Skin epidermis (tissue), 12 donors: ENCODE measurements at regions not wholly inside any gene's neighbourhood (a gene's known extent, or its start where the extent isn't known, plus 50 kb on each side); places are given as distances from the start of the nearest gene placed in this dataset.
A peak's percentile ranks its signal among the peaks of the same experiment; 100 is the strongest.
"Not testable (repeated sequence)": the region's sequence is repeated elsewhere in the genome, so short reads cannot be mapped to it uniquely, and the experiment has no call there.

Experiments
- H3K27ac ChIP-seq, 21 experiments: fragments of 200-600 bp; sonication (generic) in 11 of 21; one replicate each; pipeline ENCODE4 v1.5.0; 2020; ENCODE audit warnings: mild to moderate bottlenecking in 3 of 21, inconsistent platforms in 2 of 21, moderate library complexity in 2 of 21
- H3K4me3 ChIP-seq, 7 experiments: fragments of 200-600 bp; sonication (generic) in 2 of 7; one replicate each; pipeline ENCODE4 v1.5.0; 2020; ENCODE audit warnings: inconsistent platforms in 2 of 7, mild to moderate bottlenecking in 2 of 7, moderate library complexity in 1 of 7

- Histone ChIP-seq H3K27ac (no peak overlapping the region), H3K4me3 (no peak overlapping the region)
Measured at GRCh38 chr5:174953871-174954270, 229.5 kb downstream of the MSX2 start.

GRCh38 chr5:174951151-174951780, 226.9 kb downstream of the MSX2 start:
- Histone ChIP-seq H3K27ac (no peak overlapping the region), H3K4me3 (no peak overlapping the region)

- Histone ChIP-seq H3K4me3 (no peak overlapping the region), H3K27ac (no peak overlapping the region)
Measured at GRCh38 chr5:174947548-174947947, 223.2 kb downstream of the MSX2 start.

GRCh38 chr5:174945853-174946252, 221.5 kb downstream of the MSX2 start:
- Histone ChIP-seq H3K4me3 (no peak overlapping the region), H3K27ac (no peak overlapping the region)

- H3K27ac ChIP-seq, result no peak overlapping the region
- no peak overlapping the region for H3K4me3 ChIP-seq
Measured at GRCh38 chr5:174943785-174944184, 219.4 kb downstream of the MSX2 start.

GRCh38 chr5:174943002-174943401, 218.6 kb downstream of the MSX2 start:
- not testable (repeated sequence) for H3K27ac ChIP-seq, H3K4me3 ChIP-seq

- Histone ChIP-seq H3K27ac (no peak overlapping the region), H3K4me3 (no peak overlapping the region)
Measured at GRCh38 chr5:174937201-174938123, 213.1 kb downstream of the MSX2 start.

- no peak overlapping the region for H3K27ac ChIP-seq
- no peak overlapping the region for H3K4me3 ChIP-seq
Measured at GRCh38 chr5:174935854-174936474, 211.6 kb downstream of the MSX2 start.

- not testable (repeated sequence) for H3K4me3 ChIP-seq, H3K27ac ChIP-seq
Measured at GRCh38 chr5:174931033-174931432, 206.7 kb downstream of the MSX2 start.

GRCh38 chr5:174925586-174925985, 201.2 kb downstream of the MSX2 start:
- H3K27ac ChIP-seq, result no peak overlapping the region
- no peak overlapping the region for H3K4me3 ChIP-seq

GRCh38 chr5:174922955-174923354, 198.6 kb downstream of the MSX2 start:
- H3K4me3 ChIP-seq, result no peak overlapping the region
- no peak overlapping the region for H3K27ac ChIP-seq

- H3K27ac ChIP-seq, result peak overlapping the region in 1 of 21 experiments; percentile 8
Measured at GRCh38 chr5:174920906-174921550, 196.6 kb downstream of the MSX2 start.

GRCh38 chr5:174919351-174919750, 195.0 kb downstream of the MSX2 start:
- Histone ChIP-seq H3K27ac (no peak overlapping the region), H3K4me3 (no peak overlapping the region)

More at GRCh38 chr5:174920906-174921550, 196.6 kb downstream of the MSX2 start:
- no peak overlapping the region for H3K4me3 ChIP-seq

- H3K27ac ChIP-seq, result no peak overlapping the region
- no peak overlapping the region for H3K4me3 ChIP-seq
Measured at GRCh38 chr5:174918655-174919054, 194.3 kb downstream of the MSX2 start.

- H3K4me3 ChIP-seq, result no peak overlapping the region
- H3K27ac ChIP-seq, result no peak overlapping the region
Measured at GRCh38 chr5:174917976-174918554, 193.7 kb downstream of the MSX2 start.

- H3K4me3 ChIP-seq, H3K27ac ChIP-seq: not testable (repeated sequence)
Measured at GRCh38 chr5:174917435-174917834, 193.1 kb downstream of the MSX2 start.

GRCh38 chr5:174916924-174917323, 192.5 kb downstream of the MSX2 start:
- not testable (repeated sequence) for H3K27ac ChIP-seq, H3K4me3 ChIP-seq

GRCh38 chr5:174916227-174916626, 191.8 kb downstream of the MSX2 start:
- Histone ChIP-seq H3K27ac (no peak overlapping the region), H3K4me3 (no peak overlapping the region)

- Histone ChIP-seq H3K4me3 (no peak overlapping the region), H3K27ac (no peak overlapping the region)
Measured at GRCh38 chr5:174911118-174911517, 186.7 kb downstream of the MSX2 start.

GRCh38 chr5:174910245-174910737, 185.9 kb downstream of the MSX2 start:
- no peak overlapping the region for H3K27ac ChIP-seq
- H3K4me3 ChIP-seq, result no peak overlapping the region
